ENCODE measurements at regions not wholly inside any gene's neighbourhood (a gene's known extent, or its start where the extent isn't known, plus 50 kb on each side); places are given as distances from the start of the nearest gene placed in this dataset.
A peak's percentile ranks its signal among the peaks of the same experiment; 100 is the strongest.

DNA sequence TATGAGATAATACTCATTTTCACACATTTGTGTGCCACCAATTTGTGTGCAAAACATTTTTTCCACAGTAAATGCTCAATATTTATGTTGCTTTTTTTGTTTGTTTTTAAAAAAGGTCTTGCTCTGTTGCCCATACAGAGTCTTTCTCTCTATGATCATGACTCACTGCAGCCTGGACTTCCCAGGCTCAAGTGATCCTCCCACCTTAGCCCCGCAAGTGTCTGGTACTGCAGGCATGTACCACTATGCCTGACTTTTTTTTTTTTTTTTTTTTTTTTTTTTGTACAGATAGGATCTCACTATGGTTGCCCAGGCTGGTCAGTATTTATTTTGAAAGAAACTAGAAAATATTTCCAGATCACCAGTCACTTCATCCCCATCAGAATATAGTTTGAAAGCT is 297.8 kb upstream of the GYPC start:
- H3K27me3 Mint-ChIP-seq (ENCODE audit: insufficient read depth): no peaks in the 10 kb centered on the region
- no peaks in the 10 kb centered on the region for H3K4me1 Mint-ChIP-seq (ENCODE audit: low read depth)
- no peak overlapping the region for H3K27ac Mint-ChIP-seq
- TF ChIP-seq, protein P1, sequence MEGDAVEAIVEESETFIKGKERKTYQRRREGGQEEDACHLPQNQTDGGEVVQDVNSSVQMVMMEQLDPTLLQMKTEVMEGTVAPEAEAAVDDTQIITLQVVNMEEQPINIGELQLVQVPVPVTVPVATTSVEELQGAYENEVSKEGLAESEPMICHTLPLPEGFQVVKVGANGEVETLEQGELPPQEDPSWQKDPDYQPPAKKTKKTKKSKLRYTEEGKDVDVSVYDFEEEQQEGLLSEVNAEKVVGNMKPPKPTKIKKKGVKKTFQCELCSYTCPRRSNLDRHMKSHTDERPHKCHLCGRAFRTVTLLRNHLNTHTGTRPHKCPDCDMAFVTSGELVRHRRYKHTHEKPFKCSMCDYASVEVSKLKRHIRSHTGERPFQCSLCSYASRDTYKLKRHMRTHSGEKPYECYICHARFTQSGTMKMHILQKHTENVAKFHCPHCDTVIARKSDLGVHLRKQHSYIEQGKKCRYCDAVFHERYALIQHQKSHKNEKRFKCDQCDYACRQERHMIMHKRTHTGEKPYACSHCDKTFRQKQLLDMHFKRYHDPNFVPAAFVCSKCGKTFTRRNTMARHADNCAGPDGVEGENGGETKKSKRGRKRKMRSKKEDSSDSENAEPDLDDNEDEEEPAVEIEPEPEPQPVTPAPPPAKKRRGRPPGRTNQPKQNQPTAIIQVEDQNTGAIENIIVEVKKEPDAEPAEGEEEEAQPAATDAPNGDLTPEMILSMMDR (IDR thresholded peaks at IDR 0.05): no peak
- no peak overlapping the region for H3K4me3 Mint-ChIP-seq
- no peaks in the 10 kb centered on the region; the same call in 1 of the 2 replicates for H3K9me3 Mint-ChIP-seq
- no peak for DNase-seq
- H3K36me3 Mint-ChIP-seq (ENCODE audit: low read depth): no peaks in the 10 kb centered on the region

DNA sequence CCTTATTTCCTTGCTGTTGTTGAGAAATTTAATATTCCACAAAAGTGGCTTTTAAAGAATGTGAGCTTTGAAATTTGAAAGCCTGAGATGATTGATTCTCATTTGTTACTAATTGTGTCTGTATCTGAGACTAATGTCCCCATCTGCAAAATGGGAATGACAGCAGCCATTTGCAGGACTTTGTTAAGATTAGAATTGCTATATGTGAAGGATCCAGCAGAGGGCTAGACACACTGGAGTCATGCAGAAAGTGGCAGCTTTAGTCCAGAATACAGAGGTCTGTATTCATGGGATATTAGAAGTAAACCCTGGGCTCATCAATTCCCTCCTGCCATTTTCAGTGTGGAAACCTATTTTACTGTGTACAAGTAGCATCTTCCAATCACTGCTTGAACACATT is 296.5 kb upstream of the GYPC start:
- H3K9me3 Mint-ChIP-seq: peaks cover 10% of the 10 kb centered on the region
- no peak overlapping the region for H3K4me3 Mint-ChIP-seq
- TF ChIP-seq, protein P1 (IDR thresholded peaks at IDR 0.05): peak; percentile 15; the same call in 1 of the 2 replicates
- no peaks in the 10 kb centered on the region for H3K36me3 Mint-ChIP-seq (ENCODE audit: low read depth)
- H3K27ac Mint-ChIP-seq: no peak overlapping the region
- H3K4me1 Mint-ChIP-seq (ENCODE audit: low read depth): no peaks in the 10 kb centered on the region
- DNase-seq: no peak
- no peaks in the 10 kb centered on the region for H3K27me3 Mint-ChIP-seq (ENCODE audit: insufficient read depth)

DNA sequence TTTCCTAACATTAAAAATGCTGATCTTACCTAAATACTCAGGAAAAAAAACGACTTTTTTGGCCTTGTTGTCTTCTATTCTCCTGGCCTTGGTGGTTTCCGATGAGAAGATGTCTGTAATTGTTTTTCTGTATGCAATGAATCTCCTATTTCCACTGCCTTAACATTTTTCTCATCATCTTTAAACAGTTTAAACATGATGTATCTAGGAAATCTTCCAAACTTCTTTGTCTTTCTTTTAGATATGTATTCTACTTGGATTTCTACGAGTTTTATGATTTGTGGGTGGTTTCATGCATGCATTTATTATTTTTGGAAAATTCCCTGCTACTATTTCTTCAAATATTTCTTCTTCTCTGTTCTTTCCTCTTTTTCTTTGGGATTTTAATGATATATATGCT is 288.6 kb upstream of the GYPC start:
- H3K36me3 Mint-ChIP-seq (ENCODE audit: low read depth): no peaks in the 10 kb centered on the region
- TF ChIP-seq, protein P1 (IDR thresholded peaks at IDR 0.05): no peak
- H3K4me3 Mint-ChIP-seq: no peak overlapping the region
- DNase-seq: no peak
- H3K9me3 Mint-ChIP-seq: peaks cover 28% of the 10 kb centered on the region
- H3K27ac Mint-ChIP-seq: no peak overlapping the region
- H3K4me1 Mint-ChIP-seq (ENCODE audit: low read depth): no peaks in the 10 kb centered on the region
- H3K27me3 Mint-ChIP-seq (ENCODE audit: insufficient read depth): peaks cover 2% of the 10 kb centered on the region; the same call in 1 of the 2 replicates

DNA sequence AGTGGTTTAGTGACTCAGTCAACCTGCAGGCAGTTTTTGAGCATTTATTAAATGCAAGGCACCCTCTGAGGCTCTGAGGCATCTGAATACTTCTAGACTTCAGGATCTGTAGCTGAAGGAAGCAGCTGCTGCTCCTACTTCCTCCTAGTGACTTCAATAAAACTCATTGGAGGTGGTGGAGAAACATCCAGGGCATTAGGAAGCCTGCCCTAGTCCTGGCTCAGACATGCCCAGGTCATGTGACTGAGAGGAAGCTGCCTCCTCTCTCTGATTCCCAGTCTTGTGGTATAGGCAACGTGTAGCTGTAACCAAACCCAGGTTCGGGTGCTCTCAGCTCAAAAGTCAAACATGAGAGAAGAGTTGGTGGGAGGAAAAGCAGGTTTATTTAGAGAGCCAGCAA is 287.2 kb upstream of the GYPC start:
- no peak overlapping the region for H3K27ac Mint-ChIP-seq
- no peaks in the 10 kb centered on the region for H3K36me3 Mint-ChIP-seq (ENCODE audit: low read depth)
- peaks cover 2% of the 10 kb centered on the region; the same call in 1 of the 2 replicates for H3K27me3 Mint-ChIP-seq (ENCODE audit: insufficient read depth)
- H3K4me1 Mint-ChIP-seq (ENCODE audit: low read depth): no peaks in the 10 kb centered on the region
- H3K4me3 Mint-ChIP-seq: no peak overlapping the region
- peaks cover 26% of the 10 kb centered on the region for H3K9me3 Mint-ChIP-seq
- no peak for DNase-seq
- TF ChIP-seq, protein P1 (IDR thresholded peaks at IDR 0.05): no peak

DNA sequence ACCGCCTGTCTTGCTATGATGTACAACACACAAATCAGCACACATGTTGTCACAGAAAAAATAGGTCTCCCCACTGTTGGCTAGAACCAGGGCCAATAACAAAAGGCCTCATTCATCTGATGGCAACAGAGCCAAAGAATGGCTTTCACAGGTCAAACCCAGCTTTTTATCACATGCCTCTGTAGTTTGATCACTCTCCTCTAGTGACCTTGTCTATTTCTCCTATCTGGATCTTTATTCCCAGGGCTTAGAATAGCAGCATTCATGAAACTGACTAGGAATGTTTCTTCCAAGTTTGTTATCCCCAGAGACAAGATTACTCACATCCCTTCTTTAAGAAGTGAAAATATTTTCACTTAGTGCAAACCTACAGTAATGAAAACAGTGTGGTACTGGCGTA is 285.8 kb upstream of the GYPC start:
- Mint-ChIP-seq H3K27ac (no peak overlapping the region), H3K36me3 (ENCODE audit: low read depth) (no peaks in the 10 kb centered on the region), H3K27me3 (ENCODE audit: insufficient read depth) (peaks cover 2% of the 10 kb centered on the region; the same call in 1 of the 2 replicates), H3K4me3 (no peak overlapping the region), H3K9me3 (peaks cover 34% of the 10 kb centered on the region), H3K4me1 (ENCODE audit: low read depth) (no peaks in the 10 kb centered on the region)
- TF ChIP-seq, protein P1 (IDR thresholded peaks at IDR 0.05): no peak
- no peak for DNase-seq

DNA sequence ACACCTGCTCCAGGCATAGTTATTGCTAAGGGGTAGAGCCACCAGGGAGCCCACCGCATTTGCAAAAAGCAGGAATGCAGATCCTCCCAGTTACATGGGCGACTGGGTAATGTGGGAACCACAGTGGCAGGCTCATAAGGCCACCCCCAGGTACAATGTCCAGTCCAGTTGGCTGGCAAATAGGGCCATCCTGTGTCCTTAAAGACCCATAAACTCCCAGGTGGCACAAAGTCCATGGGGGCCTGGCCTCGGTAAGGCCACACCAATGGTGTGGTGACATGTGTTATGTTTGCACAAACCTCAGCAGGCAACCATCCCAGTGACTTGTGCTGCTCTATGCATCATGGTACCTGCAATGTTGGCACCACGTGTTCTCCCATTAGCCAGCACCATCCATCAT is 283.6 kb upstream of the GYPC start:
- no peak overlapping the region for H3K27ac Mint-ChIP-seq
- TF ChIP-seq, protein P1 (IDR thresholded peaks at IDR 0.05): no peak
- DNase-seq: no peak
- H3K4me3 Mint-ChIP-seq: no peak overlapping the region
- 0 out of 2 replicates have a peak, but pooled peaks cover 3% of the 10 kb centered on the region for H3K36me3 Mint-ChIP-seq (ENCODE audit: low read depth)
- H3K27me3 Mint-ChIP-seq (ENCODE audit: insufficient read depth): peaks cover 2% of the 10 kb centered on the region; the same call in 1 of the 2 replicates
- no peaks in the 10 kb centered on the region for H3K4me1 Mint-ChIP-seq (ENCODE audit: low read depth)
- H3K9me3 Mint-ChIP-seq: peaks cover 45% of the 10 kb centered on the region
